ENCODE measurements at regions not wholly inside any gene's neighbourhood (a gene's known extent, or its start where the extent isn't known, plus 50 kb on each side); places are given as distances from the start of the nearest gene placed in this dataset.

DNA sequence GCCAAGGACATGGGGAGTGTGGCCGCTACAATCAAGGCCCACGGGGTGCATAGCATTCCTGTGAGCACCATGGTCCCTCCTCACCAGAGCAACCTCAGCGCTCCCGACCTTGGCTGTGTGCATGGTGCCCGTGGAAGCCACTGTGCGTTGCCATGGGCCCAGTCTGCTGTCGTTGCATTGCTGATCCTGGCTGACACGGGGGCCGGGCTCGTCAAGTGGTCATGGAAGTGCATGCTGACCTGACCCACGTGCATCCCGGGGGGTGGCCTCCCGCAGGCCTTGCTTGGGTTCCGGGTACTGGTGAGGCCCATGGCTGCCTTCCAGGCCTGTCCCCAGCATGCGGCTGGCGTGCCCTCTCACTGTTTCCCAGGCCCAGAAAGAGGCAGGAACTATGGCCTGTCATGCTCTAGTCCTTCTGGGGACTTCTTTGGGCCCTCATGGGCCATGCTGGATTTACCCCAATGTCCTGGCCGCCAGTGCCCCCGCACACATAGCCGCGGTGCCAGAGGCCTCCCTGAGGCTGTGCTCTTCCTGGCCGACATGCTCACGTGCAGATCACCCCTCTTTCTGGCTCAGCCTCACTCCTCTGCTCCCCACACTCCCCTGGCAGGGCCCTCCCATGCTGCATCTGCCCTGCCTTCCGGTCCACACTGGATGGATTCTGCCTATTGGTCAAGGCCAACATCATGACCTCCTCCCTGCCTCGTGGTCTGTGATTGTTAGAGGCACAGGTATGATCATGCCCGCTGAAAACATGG lies 1258.0 kb downstream of the BRD1 start:
- DNase-seq (ENCODE audit: low read depth in 3 of 3), result no peak

DNA sequence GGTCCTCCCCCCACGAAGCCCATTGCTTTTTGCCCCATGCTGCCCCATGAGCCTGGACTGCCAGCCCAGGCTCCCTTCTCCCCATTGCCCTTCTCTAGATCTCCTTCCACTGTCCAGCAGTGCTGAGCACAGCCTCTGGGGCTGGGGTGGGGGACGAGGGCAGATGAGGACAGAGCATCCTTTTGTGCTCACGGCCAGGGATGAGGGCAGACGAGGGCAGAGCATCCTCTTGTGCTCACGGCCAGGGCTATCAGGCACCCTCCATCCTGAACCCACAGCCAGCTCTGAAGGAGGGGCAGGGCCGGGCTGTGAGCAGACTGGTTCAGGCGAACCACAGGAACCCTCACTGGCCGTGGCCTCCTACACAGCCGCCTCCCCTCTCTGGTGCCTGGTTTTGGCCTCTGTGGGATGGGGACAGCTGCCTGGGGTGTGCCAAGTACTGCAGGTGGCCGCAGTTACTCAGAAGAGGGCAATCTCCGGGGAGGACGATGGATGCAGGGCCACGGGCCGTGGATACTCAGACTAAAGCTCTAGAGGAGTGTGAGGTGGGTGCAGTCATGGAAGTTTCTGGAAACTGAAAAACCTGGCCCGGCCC lies 1258.8 kb downstream of the BRD1 start:
- DNase-seq (ENCODE audit: low read depth in 3 of 3), result no peak

DNA sequence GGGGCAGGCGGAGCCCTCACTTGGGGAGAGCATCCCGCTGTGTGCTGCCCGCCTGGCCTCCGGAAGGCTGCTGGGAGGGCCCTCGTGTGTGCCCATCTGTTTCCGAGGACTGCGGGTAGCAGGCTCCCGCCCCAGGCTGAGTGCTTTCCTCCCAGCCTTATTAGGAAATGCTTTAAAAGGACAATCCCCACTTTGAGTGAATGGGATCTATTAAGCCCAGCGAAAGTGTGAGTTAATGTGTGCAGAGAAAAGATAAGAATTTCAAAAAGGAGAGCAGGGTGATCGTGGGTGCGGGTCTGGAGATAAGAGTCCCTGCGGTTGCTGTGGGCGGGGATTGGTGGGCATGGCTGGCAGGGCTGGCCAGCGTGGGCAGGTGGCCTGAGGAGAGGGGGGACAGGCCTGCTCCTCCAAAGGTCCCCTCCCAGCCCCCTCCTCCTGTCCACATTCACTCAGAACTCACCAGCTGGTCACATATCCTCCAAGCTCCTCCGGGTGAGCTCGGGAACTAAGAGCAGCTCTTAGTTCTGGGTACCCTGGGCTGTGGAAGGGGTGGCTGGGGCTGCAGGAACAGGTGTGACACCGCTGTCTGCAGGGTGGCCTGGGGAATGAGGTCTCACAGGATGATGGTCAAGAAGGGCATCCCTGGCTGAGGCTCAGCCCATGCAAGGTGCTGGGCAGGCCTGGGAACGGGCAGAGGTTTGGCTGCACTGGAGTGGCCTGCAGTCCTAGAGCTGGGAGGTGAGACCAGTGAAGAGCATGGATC lies 1260.3 kb downstream of the BRD1 start:
- DNase-seq (ENCODE audit: low read depth in 3 of 3), result no peak

DNA sequence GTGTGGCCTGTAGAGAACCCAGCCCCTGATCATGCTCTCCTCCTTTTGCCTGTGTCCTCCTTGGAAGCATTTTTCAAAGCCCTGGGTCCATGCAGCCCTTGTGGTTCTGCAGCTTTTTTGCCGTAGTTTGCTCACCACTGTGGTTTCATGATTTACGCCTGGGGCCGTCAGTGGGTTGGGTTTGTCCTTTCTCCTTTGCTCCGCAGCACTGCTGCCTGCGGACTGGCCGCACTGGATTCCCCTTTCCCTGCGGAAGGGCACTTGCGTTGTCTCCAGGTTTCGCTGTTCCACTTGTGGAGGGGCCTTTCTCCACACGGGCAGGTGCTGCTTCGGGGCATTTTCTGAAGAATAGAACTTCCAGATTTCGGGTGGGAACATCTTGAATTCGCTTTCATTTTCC lies 1260.9 kb downstream of the BRD1 start:
- DNase-seq (ENCODE audit: low read depth in 3 of 3), result no peak

DNA sequence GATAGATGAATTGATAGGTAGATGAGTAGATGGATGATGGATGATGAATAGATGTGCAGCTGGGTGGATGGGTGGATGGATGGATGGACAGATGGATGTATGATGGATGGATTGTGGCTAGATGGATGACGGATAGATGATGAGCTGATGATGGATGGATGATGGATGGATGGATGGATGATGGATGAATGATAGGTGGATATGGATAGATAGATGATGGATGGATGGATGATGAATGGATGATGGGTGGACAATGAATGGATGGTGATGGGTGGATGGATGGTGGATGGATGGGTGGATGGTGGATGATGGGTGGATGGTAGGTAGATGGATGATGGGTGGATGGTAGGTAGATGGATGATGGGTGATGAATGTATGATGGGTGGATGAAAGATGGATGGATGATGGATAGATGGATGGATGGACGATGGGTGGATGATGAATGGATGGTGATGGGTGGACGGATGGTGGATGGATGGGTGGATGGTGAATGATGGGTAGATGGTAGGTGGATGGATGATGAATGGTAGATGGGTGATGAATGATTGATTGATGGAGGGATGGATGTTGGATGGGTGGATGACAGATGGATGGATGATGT lies 1261.7 kb downstream of the BRD1 start:
- no peak for DNase-seq (ENCODE audit: low read depth in 3 of 3)

DNA sequence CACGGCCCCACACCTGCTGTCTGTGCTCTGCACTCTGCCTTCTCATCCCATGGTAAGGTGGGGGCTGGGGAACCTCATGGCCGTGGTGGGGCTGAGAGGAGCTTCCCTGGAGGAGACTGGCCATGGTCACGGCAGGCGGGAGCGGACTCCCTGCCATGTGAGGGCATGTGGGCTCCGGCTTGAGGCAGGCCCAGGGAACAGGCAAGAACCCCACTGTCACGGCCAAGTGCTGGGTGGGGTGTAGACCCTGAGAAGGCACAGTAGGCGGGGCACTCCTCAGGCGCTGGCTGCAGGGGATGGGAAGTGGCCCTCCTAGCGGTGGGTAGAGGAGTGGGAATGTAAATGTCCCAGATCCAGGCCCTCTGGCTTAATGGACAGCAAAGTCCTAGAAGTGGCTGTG lies 1262.7 kb downstream of the BRD1 start:
- DNase-seq (ENCODE audit: low read depth in 3 of 3), result no peak

DNA sequence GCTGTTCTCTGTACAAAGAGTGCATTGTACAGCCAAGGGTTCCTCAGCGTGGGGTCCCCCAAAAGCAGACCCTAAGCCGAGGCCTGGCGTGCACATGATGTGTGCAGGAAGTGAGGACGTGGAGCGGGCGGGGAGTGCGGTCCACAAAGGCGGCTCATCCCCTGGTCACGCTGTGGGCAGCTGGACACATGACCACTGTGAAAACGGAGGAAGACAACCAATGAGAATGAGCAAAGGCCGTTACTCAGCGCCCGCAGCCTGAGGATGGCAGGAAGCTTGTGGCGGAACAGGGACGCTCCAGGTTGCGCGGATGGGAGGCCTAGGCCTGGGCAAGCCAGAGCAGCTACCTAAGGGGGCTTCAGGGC lies 1263.7 kb downstream of the BRD1 start:
- no peak for DNase-seq (ENCODE audit: low read depth in 3 of 3)

DNA sequence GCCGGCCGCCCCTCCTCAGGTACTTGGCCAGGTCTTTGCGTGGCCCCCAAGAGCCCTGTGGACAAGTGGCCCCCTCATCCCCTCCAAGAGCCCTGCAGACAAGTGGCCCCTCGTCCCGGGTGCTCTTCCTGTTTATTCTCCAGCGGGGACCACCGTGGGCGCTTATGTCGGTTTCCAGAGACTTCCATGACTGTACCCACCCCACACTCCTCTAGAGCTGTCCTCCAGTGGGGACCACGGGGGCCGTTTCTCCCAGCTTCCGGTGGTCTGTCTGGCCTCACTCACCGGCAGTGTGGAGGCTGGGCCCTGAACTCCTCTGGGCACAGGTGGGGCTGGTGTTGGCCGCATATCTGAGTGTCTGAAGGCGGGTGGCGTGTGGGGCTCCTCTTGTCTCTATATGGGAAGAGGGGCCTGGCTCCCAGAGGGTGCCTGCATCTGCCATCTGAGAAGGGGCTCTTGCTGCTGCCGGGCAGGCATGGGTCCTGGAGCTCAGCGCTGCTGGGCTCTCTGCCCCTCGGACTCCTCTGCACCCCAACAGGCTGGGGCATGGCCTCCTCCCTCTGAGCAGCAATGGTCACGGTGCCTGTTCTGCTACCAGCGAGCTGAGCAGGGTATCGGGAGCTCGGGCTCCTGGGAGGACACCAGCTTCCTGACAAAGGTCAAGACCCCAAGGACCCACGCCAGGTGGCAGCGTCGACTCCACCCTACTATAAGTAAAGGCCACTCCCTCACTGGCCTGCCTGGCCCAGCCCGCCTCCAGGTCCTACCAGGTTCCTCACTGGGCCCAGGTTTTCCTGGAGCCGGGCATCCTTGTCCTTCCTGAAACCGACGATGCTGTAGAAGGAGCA lies 1264.3 kb downstream of the BRD1 start:
- no peak for DNase-seq (ENCODE audit: low read depth in 3 of 3)

DNA sequence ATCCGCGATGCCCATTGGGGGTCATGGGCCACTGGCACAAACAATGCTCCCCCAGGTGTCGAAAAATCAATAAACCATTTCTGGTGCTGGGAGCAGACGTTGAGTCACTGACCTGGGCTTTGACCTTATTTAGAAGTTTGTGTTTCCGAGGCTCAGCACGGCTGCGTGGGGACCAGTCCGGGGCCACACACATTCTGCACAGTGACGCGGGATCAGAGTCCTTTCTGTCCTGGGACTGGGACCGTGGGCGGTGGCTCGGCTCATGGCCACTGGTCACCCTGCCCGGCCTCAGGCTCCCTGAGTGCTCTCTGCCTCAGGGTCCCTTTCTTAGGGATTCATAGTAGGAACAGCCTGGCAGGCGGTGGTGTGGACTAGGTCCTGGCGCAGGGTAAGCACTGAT lies 1266.0 kb downstream of the BRD1 start:
- DNase-seq (ENCODE audit: low read depth in 3 of 3), result no peak

DNA sequence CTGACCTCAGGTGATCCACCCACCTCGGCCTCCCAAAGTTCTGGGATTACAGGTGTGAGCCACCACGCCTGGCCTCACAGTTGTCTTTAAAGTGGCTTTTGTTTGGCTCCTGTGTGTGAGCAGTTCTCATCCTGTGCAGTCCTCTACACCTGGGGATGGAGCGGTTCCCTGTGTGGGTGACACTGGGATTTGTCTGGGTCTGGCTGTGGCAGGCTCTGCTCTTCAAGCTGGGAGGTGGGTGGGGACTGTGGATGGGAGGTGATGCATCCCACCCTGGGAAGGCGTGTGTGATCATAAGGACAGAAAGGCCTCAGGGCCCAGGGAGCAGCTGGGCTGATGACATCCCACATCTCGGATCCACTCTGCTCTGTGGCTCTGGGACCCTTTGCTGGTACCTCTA lies 1266.8 kb downstream of the BRD1 start:
- no peak for DNase-seq (ENCODE audit: low read depth in 3 of 3)

DNA sequence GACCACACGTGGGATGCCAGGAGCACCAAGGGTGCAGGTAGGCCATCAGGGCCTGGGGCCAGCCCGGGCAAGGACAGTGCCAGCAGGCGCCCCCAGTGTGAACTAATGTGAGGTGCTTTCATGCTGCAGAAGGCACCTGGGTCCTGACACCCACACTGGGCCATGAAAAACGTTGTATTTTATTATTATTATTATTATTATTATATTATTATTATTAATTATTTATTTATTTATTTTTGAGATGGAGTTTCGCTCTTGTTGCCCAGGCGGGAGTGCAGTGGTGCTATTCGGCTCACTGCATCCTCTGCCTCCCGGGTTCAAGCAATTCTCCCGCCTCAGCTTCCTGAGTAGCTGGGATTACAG lies 1267.3 kb downstream of the BRD1 start:
- no peak for DNase-seq (ENCODE audit: low read depth in 3 of 3)

DNA sequence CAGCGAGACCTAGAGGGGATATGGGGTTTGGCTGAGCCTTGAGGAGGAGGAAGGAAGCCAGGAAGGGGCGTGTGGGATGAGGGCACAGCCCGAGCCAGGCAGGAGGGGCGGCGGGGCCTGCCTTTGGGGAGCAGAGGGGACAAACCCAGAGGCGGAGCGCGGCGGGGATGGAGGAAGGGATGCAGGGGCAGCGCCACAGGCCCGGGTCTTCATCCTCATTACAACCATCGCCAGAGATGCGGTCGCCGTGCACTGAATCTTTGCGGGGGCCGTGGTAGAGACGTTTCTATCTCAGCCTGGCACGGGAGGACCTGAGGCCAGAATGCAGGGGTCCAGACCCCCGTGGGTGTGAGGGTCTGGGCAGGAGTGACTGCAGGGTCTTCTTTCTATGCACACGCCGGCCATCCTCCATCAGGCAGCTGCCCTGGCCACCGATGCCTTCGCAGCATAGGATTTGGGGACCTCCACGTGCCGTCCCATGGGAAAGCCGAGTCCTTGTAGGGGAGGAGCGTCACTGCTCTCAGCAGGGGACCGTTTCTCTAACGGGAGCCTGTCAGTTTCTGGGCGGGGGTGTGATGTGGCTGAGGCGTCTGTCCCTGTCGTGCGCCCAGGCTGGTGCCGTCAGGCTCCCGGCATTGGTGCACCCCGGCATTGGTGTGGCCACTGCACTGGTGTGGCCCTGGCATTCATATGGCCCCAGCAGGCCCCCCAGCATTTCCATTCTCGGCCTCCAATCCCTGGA lies 1267.9 kb downstream of the BRD1 start:
- DNase-seq (ENCODE audit: low read depth in 3 of 3), result no peak

DNA sequence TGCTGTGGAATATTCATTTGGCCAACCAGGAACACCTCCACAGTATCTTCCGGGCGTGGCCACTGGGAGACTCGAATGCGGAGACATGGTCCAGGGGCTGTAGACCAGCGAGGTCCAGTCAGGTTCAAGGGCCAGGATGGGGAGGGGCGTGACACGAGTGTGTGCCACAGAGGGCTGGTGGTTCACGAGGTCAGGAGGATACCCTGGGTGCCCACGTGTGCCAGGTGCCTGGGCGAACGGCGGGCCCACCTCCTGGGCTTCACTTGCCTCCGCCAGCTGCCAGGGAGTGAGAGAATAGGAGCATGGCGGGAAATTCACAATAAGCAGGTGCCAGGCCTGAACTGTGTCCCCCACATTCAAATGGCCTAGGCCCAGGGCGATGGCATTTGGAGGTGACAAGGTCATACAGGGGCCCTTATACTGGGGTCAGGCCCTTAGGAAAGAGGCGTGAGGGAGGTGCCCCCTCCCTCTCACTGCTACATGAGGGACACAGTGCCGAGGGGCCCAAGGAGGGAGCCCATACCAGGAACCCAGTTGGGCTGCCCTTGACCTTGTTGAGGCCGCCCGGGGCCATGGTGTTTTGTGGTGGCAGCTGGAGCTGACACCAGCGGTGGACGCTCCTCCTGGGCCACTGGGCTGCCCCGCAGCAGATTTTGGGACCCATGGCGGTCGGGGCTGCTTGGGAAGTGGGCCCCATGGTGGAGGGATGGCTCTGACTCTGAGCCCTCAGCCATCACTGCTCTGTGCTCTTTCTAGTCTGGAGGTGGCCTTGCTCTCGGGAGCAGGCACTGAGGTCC lies 1268.9 kb downstream of the BRD1 start:
- no peak for DNase-seq (ENCODE audit: low read depth in 3 of 3)

DNA sequence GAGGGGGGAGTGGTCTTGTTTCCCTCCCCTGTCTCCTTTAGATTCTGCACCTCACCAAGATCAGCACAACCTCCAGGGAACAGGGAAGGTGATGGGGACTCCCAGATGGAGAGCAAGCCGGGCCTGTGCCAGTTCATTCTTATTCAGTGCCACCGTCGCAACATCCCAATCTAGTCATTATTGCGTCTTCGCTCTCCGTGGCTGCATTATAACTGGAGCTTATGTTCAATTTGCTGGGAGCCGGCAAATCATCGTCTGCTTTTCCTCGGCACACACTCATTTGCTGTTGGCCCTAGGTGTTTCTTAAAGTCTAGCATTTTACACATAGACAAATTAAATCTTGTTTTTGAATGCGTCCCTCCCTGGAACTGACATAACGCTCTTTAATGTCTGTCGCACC lies 1269.7 kb downstream of the BRD1 start:
- DNase-seq (ENCODE audit: low read depth in 3 of 3), result no peak

DNA sequence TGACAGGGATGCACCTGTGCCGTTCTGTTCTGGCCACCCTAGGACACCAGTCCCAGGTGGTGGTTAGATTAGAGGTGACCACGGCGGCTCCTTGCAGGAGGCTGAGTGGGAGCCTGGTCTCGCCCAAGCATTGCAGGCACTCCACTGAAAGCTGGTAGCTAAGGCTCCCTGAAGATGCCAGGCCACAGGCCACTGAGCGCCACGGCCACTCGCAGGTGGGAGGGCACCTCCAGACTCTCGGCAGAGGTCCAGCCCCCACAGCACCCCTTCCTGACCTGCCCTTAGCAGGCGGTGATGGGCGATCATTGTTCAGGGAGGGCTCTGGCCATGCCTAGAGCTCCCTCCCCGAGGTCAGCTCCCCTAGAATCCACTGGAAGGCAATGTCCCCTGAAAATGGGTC lies 1270.2 kb downstream of the BRD1 start:
- no peak for DNase-seq (ENCODE audit: low read depth in 3 of 3)

DNA sequence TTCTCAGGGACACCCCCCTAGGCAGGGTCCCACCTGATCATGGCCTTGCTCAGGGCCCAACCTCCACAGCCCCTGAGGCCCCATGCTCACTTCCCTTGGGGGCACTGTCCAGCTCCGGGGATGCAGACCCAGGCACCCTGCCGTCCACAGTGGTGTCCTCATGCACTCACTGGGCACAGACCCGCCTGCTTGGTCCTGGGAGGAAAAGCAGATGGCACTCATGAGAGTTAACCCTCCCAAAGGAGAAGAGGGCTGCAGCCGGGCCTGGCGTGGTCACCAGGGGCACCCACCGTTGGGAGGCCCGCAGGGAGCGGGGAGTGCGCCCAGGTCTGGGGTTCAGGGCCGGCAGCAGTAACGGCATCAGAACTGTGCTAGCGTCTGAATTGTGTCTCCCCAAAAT lies 1270.9 kb downstream of the BRD1 start:
- no peak for DNase-seq (ENCODE audit: low read depth in 3 of 3)

DNA sequence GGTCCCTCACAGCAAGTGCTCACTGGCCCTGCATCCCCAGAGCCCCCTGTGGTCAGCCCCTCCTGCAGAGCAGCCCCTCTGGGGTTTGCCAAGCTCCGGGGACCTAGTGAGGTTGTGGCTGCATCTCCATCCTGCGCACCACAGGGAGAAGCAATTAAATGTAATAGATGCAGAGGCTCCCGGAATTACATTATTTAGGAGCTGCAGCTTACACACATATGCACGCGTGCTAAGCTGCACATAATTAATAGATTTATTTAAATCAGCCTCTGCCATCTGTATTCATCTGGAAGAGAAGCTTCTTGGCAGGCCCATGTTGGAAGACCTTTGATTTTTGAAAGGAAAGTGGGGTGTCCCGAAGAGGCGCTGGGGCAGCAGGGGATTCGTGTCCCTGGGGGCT lies 1271.5 kb downstream of the BRD1 start:
- DNase-seq (ENCODE audit: low read depth in 3 of 3), result no peak

DNA sequence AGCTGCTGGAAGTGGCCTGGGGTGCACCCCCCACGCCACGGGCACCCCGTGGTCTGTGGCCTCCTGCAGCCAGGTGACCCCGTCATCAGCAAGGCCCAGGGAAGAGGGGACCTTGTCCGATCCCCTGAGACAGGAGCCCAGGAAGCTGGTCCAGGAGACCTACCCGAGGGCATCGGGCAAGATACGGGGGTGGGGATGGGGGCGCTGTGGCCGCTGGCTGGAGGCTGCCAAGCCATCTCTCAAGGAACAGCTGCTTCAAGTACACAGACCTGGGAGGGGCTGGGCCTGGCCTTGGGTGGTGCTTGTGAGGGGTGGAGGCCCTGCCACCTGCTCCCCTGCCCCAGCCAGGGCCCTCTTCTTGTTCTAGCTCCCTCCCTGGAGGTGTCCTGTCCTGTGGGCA lies 1272.1 kb downstream of the BRD1 start:
- DNase-seq (ENCODE audit: low read depth in 3 of 3), result no peak

DNA sequence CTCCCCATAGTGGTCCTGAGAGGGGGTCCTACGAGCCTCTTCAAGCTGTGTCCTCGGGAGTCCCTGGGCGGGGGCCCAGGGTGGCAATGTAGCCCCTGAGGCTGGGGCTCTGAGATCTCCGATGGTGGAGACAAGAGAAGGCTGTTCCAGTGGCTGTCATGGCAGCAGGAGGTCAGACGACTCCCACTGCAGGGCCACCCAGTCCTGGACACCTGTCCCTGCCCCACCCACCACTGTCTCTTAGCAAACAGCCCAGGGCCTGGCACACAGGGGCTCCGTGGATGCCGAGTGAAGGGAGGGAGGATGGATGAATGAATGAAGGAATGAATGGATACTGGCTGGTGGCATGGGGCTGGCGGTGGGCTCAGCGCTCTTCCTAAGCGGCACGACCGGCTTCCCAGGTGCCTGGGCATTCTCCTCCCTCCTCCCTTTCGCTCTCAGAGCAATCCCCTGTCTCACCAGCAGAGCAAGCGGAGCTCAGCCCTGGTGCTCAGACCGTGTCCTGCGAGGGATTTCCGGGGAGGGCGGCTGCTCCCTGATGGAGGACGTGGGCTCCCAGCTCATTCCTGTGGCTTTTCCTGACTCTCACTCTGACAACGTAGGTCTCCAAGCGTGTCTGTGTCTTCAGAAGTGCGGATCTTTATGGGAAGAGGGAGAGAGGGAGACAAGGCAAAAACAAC lies 1272.6 kb downstream of the BRD1 start:
- DNase-seq (ENCODE audit: low read depth in 3 of 3), result no peak
